Activated CD4-positive, CD25-positive, alpha-beta regulatory T cell treated with anti-CD3 and anti-CD28 coated beads, Interleukin-2, amount 50 U/mL, for 16 hours (primary cell): ENCODE measurements at regions not wholly inside any gene's neighbourhood (a gene's known extent, or its start where the extent isn't known, plus 50 kb on each side); places are given as distances from the start of the nearest gene placed in this dataset.

Experiments used
- DNase-seq: peaks from one replicate; pipeline ENCODE4 v3.0.0-alpha.2; 2020; ENCODE audit warnings: low read depth, low spot score

DNA sequence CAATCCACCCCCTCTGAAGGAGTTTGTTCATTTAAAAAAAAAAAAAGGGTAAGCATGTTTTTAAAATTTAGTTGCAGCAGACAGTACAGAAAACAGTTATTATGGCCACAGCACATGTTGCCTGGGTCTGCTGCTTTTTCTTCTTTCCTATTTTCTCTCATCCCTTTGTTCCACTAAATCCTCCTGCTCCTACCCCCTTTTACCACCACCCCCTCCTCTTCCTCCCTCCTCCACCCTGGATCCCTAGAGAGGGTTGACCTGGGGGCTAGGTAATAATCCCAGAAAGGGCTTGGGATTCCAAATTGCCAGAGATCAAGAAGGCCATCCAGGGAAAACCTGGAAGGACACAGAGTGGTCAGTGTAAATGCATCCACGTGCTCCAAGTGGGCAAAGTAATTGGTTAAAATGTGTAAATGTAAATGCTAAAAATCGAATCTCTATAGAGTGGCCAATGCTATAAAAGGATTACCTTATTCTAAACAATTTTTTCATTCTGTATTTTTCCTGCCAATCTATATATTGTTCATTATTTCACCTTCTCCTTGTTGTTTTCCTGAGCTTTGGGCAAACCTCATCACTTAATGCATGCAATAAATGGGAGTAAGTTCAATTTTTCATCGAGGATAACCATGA, 89.0 kb upstream of the PIK3CG start:
- DNase-seq: no peak

DNA sequence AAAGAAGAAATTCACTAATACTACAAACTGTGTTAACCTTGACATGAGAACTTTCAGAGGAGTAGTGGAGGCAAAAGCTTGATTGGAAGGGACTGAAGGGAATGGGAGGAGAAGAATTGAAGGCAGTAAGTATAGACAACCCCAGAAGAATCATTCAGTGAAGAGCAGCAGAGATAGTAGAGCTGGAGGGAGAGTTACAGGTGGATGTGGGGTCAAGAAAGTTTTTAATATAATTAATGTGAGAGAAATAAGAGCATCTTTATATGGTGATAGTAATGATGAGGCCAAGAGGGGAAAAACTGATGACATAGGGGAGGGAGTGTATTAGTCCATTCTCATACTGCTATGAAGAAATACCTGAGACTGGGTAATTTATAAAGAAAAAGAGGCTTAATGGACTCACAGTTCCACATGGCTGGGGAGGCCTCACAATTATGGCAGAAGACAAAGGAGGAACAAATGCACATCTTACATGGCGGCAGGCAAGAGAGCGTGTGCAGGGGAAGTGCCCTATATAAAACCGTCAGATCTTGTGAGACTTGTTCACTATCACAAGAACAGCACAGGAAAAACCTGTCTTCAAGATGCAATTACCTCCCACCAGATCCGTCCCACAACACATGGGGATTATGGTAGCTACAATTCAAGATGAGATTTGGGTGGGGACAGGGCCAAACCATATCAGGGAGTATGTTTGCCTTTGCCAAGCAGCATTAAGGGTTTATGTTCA, 88.3 kb upstream of the PIK3CG start:
- DNase-seq: no peak

GRCh38 chr7:106777674-106778299, 87.3 kb upstream of the PIK3CG start:
- DNase-seq: no peak

- DNase-seq: no peak
Observed at GRCh38 chr7:106778656-106779250, 86.3 kb upstream of the PIK3CG start.

DNA sequence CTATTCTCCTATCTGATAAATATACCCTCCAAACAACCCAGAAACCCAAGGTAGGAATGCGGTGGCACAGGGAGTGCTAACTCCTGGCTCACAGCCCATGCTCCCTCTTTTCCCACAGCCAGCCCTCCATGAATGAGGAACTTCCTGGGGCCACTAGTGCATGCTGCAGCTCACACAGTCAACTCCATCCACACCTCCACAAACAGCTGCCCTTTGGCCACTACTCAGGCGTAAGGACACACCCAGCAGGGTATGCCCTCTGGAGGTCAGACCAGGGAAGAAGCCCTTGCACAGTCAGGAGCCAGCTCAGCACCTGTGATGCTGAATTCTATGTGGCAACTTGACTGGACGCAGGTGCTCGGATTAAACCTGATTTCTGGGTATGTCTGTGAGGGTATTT, 85.2 kb upstream of the PIK3CG start:
- no peak for DNase-seq

GRCh38 chr7:106781007-106781406, 84.1 kb upstream of the PIK3CG start:
- no peak for DNase-seq

DNA sequence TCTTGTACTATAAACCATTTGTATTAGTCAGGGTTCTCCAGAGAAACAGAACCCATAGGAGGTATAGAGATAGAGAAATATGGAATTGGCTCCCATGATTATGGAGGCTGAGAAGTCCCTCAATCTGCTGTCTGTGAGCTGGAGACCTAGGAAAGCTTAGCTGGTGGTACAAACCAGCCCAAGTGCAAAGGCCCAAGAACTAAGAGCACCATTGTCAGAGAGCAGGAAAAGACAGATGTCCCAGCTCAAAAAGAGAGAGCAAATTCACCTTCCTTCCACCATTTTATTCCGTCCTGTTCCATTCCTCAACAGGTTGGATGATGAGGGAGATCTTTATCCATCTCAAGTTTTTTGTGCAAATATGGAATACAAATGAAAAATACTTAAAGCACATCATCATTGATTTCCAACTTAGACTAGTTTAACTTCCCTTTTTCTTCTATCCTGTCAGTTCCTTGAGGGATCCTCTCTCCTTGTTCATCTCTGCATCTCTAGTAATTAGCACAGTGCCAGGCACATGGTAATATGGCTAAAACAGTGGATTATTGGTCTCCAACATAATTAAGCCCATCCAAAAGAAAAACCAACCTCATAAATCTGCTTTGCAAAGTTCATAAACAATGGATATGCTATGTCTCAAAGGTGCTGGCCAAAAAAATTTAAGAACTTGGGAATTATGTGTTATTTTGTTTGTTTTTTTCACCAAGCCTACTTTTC, 83.1 kb upstream of the PIK3CG start:
- no peak for DNase-seq

GRCh38 chr7:106783286-106783685, 81.8 kb upstream of the PIK3CG start:
- no peak for DNase-seq

DNA sequence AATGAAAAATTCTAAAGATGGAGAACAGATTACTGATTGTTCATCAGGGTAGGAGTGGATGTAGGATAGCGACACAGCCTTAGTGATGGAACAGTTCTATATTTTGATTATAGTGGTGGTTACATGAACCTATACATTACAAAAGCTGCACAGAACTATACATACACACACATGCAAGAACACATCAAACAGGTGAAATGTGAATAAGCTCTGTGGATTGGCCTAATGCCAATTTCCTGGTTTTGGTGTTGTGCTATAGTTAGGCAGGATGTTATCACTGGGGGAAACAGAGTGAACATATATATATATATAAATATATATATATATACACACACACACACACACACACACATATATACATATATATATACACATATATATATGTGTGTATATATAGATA, 76.4 kb upstream of the PIK3CG start:
- DNase-seq: no peak

GRCh38 chr7:106791526-106791925, 73.6 kb upstream of the PIK3CG start:
- no peak for DNase-seq

DNA sequence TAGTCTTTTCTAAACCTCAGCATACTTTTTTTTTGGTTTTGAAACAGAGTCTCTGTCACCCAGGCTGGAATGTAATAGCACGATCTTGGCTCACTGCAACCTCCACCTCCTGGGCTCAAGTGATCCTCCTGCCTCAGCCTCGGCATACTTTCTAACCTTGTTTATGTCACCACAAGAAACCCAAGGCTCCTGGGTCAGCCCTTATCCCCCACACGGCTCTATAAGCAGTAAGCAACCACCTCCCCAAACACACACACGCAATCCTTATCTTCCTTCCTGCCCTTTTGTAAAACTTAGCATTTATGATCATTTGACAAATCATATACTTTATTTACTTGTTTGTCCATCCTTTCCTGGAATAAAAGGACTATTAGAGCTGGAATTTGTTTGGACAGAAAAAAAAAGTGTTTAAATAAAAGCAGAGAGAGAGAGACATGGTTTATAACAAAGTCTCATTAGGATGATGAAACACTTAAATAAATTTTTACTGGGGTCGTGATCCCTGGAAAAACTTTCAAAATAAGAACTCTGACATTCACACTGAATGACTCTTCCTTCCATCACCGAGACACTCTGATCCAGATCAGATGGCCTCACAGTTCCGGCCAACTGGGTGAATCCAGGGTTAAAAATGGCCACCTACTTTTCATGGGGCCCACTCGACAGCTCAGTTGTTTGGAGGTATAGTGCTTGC, 72.7 kb upstream of the PIK3CG start:
- no peak for DNase-seq

- DNase-seq: no peak
Observed at GRCh38 chr7:106793015-106793975, 71.8 kb upstream of the PIK3CG start.

GRCh38 chr7:106794276-106795083, 70.6 kb upstream of the PIK3CG start:
- DNase-seq: no peak

GRCh38 chr7:106795084-106795876, 69.8 kb upstream of the PIK3CG start:
- no peak for DNase-seq

- no peak for DNase-seq
Observed at GRCh38 chr7:106795877-106796231, 69.2 kb upstream of the PIK3CG start.

GRCh38 chr7:106797937-106798336, 67.1 kb upstream of the PIK3CG start:
- DNase-seq: no peak

DNA sequence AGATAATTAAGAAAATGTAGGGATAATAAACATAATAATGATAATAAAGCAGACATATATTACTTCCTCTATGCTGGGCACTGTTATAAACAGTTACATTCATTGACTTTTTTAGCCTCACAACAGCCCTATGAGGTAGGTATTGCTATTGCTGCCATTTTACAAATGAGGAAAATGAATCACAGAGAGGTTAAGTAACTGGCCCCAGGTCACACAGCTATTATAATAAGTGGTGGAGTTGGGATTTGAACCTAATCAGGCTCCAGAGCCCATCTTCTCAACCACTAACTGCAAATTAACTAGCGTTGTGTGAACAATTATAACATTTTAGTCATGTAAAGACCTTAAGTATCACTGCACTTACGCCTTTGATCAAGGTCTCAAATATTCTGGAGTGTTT, 62.5 kb upstream of the PIK3CG start:
- no peak for DNase-seq

DNA sequence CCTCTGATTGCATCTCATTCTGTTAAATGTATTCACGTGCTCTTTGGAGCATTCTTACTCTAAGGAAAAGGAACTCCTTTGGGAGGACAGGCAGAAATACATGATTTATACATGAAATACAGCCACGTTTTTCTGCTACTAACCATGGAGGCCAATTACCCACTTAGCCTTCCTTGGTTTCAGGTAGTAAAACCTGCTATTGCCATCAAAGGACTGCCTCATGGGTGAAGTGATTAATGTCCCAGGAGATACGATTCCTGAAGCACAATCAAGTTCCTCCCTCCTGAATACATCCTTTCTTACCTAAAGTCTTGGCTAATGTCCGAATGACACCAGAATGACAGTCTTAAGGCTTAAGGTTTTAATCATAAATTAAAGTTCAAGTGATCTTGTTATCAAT, 58.5 kb upstream of the PIK3CG start:
- no peak for DNase-seq

DNA sequence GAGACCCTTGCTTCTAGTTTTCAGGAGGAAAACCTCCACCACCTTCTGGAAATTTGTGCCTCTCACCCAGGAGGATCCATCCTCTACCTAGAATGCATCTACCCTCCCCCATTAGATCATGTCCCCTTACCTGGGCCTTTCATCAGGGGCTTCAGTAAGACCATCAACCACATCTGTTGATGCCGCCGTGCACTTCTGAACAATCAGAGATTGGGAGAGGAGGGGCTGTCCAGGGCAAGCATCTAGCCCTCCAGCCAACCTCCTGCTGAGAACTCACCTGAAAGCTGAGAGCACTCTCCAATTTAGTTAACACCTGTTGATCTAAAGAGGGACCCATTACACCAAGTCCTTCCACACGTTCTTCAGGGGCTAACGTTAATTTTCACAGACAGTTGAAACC, 57.6 kb upstream of the PIK3CG start:
- no peak for DNase-seq
